Fibroblast of pulmonary artery (primary cell): ENCODE measurements at regions not wholly inside any gene's neighbourhood (a gene's known extent, or its start where the extent isn't known, plus 50 kb on each side); places are given as distances from the start of the nearest gene placed in this dataset.

ENCODE experiments used
- DNase-seq: peaks from one replicate; pipeline ENCODE4 v3.0.0-alpha.2; 2010; ENCODE audit warnings: low read depth
- H3K4me3 ChIP-seq: replicated peaks from 2 replicates; pipeline ENCODE4 v1.5.1; 2011; ENCODE audit warnings: low read depth, mild to moderate bottlenecking, control low read depth, low read length, moderate library complexity
- TF ChIP-seq, protein P1 (sequence below): IDR thresholded peaks from 2 replicates; pipeline ENCODE4 v1.5.1; 2011; ENCODE audit warnings: mild to moderate bottlenecking, control low read depth, low read length, inconsistent platforms; ENCODE audit errors: missing control alignments

DNA sequence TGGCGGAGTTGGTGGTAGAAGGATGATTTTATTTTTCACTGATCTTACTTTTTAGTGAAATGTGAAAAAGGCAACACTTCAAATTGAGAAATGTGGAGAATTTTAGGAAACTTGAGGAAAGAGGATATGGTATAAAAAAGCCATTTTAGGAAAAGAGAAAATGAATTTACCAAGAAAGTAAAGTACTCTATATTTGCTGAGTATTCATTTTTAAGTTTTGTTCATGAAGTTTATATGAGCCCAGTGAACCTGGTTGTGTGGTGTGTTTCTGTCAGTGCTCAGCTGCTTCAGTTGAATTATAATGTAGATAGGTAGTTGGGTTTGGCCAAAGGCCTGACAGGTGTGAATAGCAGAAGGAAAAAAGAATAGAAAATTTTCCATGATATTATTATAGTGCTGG, 345.5 kb upstream of the FSTL5 start:
- DNase-seq = no peak

DNA sequence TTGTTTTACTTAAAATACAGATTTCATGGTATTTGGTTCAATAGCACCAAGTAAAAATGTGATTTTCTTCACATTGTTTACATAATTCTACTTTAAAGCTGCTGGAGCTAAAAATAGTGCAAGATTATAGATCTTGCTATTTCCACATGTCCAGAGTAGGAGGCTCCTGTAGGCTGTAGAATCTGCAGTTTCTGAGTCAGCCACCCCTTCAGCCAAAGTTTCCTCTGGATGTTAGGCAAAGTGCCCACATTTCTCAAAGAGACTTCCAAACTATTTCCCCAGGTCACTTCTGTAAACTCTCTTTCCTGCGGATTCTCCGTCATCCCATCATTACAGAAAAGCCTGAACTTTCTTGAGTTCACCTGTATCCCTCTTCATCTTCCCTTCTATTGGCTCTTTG, 342.5 kb upstream of the FSTL5 start:
- DNase-seq = peak; percentile 10
- TF ChIP-seq, protein P1, sequence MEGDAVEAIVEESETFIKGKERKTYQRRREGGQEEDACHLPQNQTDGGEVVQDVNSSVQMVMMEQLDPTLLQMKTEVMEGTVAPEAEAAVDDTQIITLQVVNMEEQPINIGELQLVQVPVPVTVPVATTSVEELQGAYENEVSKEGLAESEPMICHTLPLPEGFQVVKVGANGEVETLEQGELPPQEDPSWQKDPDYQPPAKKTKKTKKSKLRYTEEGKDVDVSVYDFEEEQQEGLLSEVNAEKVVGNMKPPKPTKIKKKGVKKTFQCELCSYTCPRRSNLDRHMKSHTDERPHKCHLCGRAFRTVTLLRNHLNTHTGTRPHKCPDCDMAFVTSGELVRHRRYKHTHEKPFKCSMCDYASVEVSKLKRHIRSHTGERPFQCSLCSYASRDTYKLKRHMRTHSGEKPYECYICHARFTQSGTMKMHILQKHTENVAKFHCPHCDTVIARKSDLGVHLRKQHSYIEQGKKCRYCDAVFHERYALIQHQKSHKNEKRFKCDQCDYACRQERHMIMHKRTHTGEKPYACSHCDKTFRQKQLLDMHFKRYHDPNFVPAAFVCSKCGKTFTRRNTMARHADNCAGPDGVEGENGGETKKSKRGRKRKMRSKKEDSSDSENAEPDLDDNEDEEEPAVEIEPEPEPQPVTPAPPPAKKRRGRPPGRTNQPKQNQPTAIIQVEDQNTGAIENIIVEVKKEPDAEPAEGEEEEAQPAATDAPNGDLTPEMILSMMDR = no peak
- H3K4me3 ChIP-seq = no peak overlapping the region

More for the DNA sequence above, 345.5 kb upstream of the FSTL5 start:
- no peak overlapping the region for H3K4me3 ChIP-seq
- TF ChIP-seq, protein P1 = no peak

DNA sequence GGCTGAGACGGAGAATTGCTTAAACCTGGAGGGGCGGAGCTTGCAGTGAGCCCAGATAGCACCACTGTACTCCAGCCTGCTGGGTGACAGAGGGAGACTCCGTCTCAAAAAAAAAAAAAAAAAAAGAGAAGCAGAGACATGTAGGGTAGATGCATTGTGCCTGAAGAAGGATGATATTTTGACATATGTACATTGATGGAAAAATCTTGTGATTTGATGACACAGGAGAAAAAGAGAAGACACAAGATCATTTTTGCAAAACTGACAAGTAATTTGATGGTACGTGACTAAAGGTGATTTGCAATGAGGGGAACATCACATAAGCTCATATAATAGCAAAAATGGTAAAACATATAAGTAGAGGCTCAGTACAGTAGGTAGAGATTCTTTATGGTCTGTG, 340.1 kb upstream of the FSTL5 start:
- DNase-seq = no peak
- TF ChIP-seq, protein P1 = no peak

DNA sequence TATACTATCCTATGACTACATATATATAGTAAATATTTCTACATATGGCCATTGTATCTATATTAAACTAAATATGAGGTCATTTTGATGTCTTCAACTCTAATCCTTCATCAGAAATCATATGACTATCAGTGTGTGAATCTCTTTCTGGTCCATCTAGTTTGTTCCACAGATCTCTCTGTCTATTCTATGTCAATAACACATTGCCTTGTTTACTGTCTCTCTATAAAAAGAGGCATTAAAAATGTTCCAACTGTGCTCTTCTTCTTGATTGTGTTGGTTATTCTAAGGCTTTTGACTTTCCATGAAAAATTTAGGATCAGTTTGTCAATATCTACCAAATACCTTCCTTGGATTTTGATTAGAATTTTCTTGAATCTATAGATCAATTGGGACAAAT, 338.3 kb upstream of the FSTL5 start:
- no peak overlapping the region for H3K4me3 ChIP-seq
- TF ChIP-seq, protein P1 = no peak
- DNase-seq = no peak

More for the DNA sequence above, 340.1 kb upstream of the FSTL5 start:
- no peak overlapping the region for H3K4me3 ChIP-seq

DNA sequence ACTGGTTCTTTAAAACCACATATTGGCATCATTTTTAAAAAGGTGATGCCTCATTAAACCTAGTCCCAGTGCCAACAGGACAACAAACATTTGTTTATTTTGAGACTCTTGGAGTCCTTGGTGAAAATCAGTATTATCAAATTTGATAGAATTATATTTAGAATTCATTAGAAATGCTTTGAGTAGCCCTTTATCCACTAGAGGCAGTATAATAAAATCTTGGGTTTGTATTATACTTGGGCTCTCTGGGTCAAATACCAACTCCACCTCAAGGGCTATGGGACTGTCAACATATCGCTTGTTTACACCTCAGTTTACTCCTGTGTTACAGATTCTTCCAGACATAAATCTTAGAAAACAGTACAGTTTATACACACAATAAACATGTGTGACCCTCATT, 335.7 kb upstream of the FSTL5 start:
- TF ChIP-seq, protein P1 = peak; percentile 42
- no peak for DNase-seq
- no peak overlapping the region for H3K4me3 ChIP-seq

DNA sequence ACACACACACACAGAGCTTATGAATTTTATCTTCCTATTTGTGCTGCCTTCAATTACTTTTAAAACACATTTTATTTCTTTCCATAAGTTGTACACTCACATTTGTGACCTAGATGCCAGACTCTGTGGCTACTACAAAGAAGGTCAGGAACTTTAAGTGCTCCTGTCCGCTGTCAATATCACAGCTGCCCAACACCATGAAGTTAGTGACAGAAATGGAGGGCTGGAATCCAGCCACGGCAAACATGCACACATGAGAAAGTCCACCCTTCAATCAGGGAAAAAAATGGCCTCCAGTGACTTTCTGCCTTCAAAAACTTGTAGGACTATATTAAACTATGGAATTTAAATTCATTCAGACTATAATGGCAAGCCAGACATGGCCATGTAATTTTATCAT, 334.4 kb upstream of the FSTL5 start:
- no peak overlapping the region for H3K4me3 ChIP-seq
- no peak for DNase-seq
- TF ChIP-seq, protein P1 = no peak

DNA sequence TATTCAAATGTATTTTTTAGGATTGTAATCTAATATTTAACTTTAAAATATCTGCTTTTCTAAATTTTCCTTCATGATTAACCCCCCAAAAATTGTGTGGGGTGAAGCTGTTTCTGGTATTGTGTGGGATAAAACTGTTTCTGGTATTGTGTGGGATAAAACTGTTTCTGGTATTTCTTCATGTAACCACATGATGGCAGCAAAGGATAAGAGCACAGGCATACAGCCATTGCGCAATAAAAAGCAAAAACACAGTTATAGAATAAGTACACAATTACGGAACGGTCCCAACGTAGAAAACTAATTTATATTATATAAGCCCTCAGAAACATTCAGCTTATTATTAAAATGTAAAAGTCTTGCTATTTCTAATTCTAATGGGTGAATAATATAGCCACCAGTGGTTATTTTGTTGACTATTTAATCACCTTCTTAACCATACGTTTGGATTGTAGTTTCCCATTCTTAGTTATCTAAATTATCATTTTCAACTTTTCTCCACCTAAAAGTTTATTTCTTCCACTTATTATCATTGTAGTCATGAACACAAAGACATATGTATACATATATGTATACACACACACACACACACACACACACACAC, 333.9 kb upstream of the FSTL5 start:
- TF ChIP-seq, protein P1 = peak; percentile 78
- DNase-seq = peak; percentile 64
- no peak overlapping the region for H3K4me3 ChIP-seq
